ENCODE measurements at regions not wholly inside any gene's neighbourhood (a gene's known extent, or its start where the extent isn't known, plus 50 kb on each side); places are given as distances from the start of the nearest gene placed in this dataset.

DNA sequence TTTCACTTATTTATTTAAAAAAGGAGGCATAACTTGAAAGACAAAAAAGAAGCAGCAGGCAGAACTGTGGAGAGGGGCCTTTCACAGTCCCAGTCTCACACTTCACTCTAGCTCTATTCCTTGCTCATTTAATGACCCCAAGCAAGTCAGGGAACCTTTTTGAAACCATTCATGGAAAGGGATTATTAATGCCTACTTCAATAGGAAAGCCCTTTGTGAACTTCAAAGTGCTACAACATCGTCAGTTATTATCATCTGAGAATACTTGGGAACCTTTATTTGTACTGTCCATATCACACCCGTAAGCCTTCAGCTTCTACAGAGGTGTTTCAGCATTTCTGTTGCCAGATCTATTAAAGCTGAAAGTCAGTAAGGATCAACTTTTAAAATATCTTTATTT, 320.2 kb downstream of the TMEM161B start:
- no peaks in the 10 kb centered on the region for H3K27me3 Mint-ChIP-seq
- H3K4me1 Mint-ChIP-seq (ENCODE audit: low read depth), result no peaks in the 10 kb centered on the region
- TF ChIP-seq, protein P1, sequence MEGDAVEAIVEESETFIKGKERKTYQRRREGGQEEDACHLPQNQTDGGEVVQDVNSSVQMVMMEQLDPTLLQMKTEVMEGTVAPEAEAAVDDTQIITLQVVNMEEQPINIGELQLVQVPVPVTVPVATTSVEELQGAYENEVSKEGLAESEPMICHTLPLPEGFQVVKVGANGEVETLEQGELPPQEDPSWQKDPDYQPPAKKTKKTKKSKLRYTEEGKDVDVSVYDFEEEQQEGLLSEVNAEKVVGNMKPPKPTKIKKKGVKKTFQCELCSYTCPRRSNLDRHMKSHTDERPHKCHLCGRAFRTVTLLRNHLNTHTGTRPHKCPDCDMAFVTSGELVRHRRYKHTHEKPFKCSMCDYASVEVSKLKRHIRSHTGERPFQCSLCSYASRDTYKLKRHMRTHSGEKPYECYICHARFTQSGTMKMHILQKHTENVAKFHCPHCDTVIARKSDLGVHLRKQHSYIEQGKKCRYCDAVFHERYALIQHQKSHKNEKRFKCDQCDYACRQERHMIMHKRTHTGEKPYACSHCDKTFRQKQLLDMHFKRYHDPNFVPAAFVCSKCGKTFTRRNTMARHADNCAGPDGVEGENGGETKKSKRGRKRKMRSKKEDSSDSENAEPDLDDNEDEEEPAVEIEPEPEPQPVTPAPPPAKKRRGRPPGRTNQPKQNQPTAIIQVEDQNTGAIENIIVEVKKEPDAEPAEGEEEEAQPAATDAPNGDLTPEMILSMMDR (IDR thresholded peaks at IDR 0.05), result no peak
- no peaks in the 10 kb centered on the region for H3K9me3 Mint-ChIP-seq
- POLR2A ChIA-PET, result no interaction called here
- ATAC-seq, result no peak
- no peak overlapping the region for H3K4me3 Mint-ChIP-seq
- no peaks in the 10 kb centered on the region for H3K36me3 Mint-ChIP-seq (ENCODE audit: low read depth)
- intact Hi-C loops (cut with micrococcal nuclease), result no loop called here
- no peak overlapping the region for H3K27ac Mint-ChIP-seq
- DNase-seq, result no peak
- CTCF ChIA-PET, result no interaction called here

DNA sequence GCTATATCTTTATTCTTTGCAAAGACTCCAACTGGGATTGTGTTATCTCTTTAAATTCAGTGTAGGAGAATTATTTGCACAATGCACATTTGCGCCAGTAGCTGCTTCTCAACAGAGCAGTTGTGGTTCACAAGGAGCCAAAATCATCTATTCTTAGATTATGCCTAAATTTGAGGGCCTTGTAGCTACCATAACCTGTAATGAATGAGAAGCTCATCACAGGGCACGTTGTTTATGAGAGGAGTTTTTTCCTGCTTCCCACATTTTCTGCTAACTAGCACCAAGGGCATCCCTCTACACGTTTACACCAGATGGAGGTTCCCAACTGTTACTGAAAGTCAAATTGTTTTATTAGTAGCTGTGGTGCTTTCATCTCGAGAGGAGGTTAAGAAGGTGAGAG, 322.4 kb downstream of the TMEM161B start:
- Mint-ChIP-seq H3K36me3 (ENCODE audit: low read depth) (no peaks in the 10 kb centered on the region), H3K9me3 (no peaks in the 10 kb centered on the region), H3K4me3 (no peak overlapping the region), H3K27me3 (no peaks in the 10 kb centered on the region), H3K4me1 (ENCODE audit: low read depth) (no peaks in the 10 kb centered on the region), H3K27ac (no peak overlapping the region)
- POLR2A ChIA-PET, result no interaction called here
- intact Hi-C loops (cut with micrococcal nuclease), result no loop called here
- CTCF ChIA-PET, result interaction anchor here (1.3 kb wide), 1 partner anchor 165 kb away, joined by 3 read pairs; no protein-coding TSS in a partner anchor
- DNase-seq (no peak), ATAC-seq (no peak)
- TF ChIP-seq, protein P1 (IDR thresholded peaks at IDR 0.05), result no peak

DNA sequence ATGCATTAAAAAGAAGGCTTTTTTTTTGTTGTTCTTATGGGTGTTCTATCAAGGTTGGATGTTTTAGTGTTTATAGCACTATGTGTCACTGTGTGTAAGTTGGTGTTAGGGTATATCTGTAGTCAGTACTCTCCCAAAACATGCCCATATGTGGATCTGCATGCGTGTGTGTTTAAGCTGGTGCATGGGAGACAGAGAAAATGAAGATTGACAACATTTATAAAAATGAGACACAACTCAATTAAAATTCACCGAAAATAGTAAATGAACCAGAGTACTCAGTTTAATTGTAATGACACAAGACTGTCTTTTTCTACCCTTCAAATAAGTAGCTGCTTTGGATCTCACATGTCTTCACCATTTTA, 323.4 kb downstream of the TMEM161B start:
- TF ChIP-seq, protein P1 (IDR thresholded peaks at IDR 0.05), result no peak
- H3K27me3 Mint-ChIP-seq, result no peaks in the 10 kb centered on the region
- H3K4me3 Mint-ChIP-seq, result no peak overlapping the region
- H3K4me1 Mint-ChIP-seq (ENCODE audit: low read depth), result no peaks in the 10 kb centered on the region
- no peak overlapping the region for H3K27ac Mint-ChIP-seq
- H3K9me3 Mint-ChIP-seq, result no peaks in the 10 kb centered on the region
- POLR2A ChIA-PET, result no interaction called here
- H3K36me3 Mint-ChIP-seq (ENCODE audit: low read depth), result no peaks in the 10 kb centered on the region
- CTCF ChIA-PET, result no interaction called here
- intact Hi-C loops (cut with micrococcal nuclease), result no loop called here
- no peak for DNase-seq
- no peak for ATAC-seq

DNA sequence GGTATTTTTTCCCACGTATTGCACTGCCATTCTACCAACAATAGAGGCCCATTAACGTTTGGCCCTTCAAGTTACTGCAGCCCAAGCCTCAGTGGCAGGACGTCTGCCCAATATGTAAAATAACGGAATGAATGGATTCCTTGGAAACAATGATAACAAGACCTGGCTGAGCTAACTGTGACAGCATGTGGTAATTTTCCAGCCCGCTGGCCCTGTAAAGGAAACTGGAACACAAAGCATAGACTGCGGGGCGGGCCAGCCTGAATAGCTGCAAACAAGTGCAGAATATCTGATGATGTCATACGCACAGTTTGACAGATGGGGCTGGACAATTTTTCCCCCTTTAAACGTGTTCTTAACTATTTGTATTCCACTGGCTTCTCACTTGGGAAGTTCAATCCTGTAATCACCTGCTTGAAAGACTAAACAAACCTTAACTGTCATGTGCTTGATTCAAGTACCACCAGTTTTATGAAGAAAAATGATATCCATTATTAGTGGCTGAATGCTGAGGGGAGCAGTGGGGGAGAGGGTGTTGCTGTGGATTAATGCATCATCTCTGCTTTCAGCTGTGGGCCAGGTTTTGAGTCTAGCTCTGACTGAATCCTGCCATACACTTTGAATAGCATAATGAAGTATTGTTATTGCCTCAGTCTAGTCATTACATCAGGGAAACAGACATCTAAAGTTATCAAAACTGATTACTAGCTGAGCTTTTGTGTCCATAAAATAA, 323.9 kb downstream of the TMEM161B start:
- no peak for DNase-seq
- intact Hi-C loops (cut with micrococcal nuclease), result no loop called here
- no peaks in the 10 kb centered on the region for H3K27me3 Mint-ChIP-seq
- TF ChIP-seq, protein P1 (IDR thresholded peaks at IDR 0.05), result no peak
- no peaks in the 10 kb centered on the region for H3K9me3 Mint-ChIP-seq
- ATAC-seq, result no peak
- no peaks in the 10 kb centered on the region for H3K36me3 Mint-ChIP-seq (ENCODE audit: low read depth)
- H3K4me1 Mint-ChIP-seq (ENCODE audit: low read depth), result no peaks in the 10 kb centered on the region
- H3K27ac Mint-ChIP-seq, result no peak overlapping the region
- no peak overlapping the region for H3K4me3 Mint-ChIP-seq
- ChIA-PET CTCF (no interaction called here), POLR2A (no interaction called here)

DNA sequence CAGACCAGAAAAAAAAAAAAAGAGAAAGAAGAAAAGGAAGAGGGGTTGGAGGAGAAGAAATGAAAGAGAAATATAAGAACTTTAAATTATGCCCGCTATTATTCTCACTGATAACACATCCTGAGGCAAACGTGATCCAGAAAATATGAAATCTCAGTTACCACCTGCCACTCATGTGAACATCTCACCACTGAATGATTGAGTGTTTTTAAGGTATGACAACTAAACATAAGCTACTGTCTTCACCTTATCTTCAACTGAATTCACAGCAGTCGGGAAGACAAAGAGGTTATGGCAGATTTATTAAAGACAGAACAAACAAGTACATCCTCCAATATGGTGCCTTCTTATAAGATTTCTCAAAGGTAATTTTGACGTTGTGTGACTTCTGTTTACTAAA, 327.9 kb downstream of the TMEM161B start:
- DNase-seq, result no peak
- intact Hi-C loops (cut with micrococcal nuclease), result no loop called here
- no peaks in the 10 kb centered on the region for H3K27me3 Mint-ChIP-seq
- no peak overlapping the region for H3K4me3 Mint-ChIP-seq
- TF ChIP-seq, protein P1 (IDR thresholded peaks at IDR 0.05), result no peak
- no peaks in the 10 kb centered on the region for H3K4me1 Mint-ChIP-seq (ENCODE audit: low read depth)
- H3K36me3 Mint-ChIP-seq (ENCODE audit: low read depth), result no peaks in the 10 kb centered on the region
- CTCF ChIA-PET, result no interaction called here
- H3K9me3 Mint-ChIP-seq, result no peaks in the 10 kb centered on the region
- no peak overlapping the region for H3K27ac Mint-ChIP-seq
- POLR2A ChIA-PET, result no interaction called here
- ATAC-seq, result no peak

Measured in activated CD8-positive, alpha-beta T cell treated with anti-CD3 and anti-CD28 coated beads for 36 hours (primary cell).